GM12874 (cell line): ENCODE measurements at regions not wholly inside any gene's neighbourhood (a gene's known extent, or its start where the extent isn't known, plus 50 kb on each side); places are given as distances from the start of the nearest gene placed in this dataset.

Experiments used
- CTCF ChIP-seq: IDR thresholded peaks from 2 replicates; pipeline ENCODE4 v1.5.1; 2011; ENCODE audit warnings: low read depth, mild to moderate bottlenecking, control low read depth, low read length, moderate library complexity; ENCODE audit not compliant: insufficient read depth

GRCh38 chr21:38988509-38989378 lies 183.0 kb downstream of the ETS2 start:
- no peak for TF ChIP-seq CTCF

GRCh38 chr21:38987633-38988508 lies 182.1 kb downstream of the ETS2 start:
- no peak for TF ChIP-seq CTCF

- TF ChIP-seq CTCF = no peak
These were observed 181.3 kb downstream of the ETS2 start for GRCh38 chr21:38986806-38987632.

- TF ChIP-seq CTCF = no peak
These were observed 180.7 kb downstream of the ETS2 start for GRCh38 chr21:38986406-38986805.

- no peak for TF ChIP-seq CTCF
These were observed 180.0 kb downstream of the ETS2 start for GRCh38 chr21:38985568-38986378.

- no peak for TF ChIP-seq CTCF
These were observed 179.3 kb downstream of the ETS2 start for GRCh38 chr21:38984982-38985567.
